HepG2 (cell line): ENCODE measurements at regions not wholly inside any gene's neighbourhood (a gene's known extent, or its start where the extent isn't known, plus 50 kb on each side); places are given as distances from the start of the nearest gene placed in this dataset.
"Not testable (repeated sequence)": the region's sequence is repeated elsewhere in the genome, so short reads cannot be mapped to it uniquely, and the experiment has no call there.

Experiments used
- ATAC-seq: fragments of 200-7000 bp; cut with Tn5 transposase; 3 replicates; pipeline ENCODE4 v1.9.1; 2020; ENCODE audit warnings: mild to moderate bottlenecking, moderate library complexity
- BruUV-seq: library from RNA; stranded (reverse); fragments of 400-500 nt; replicated peaks from 2 replicates; lab custom pipeline; 2021; lab: Mats Ljungman, UMichigan
- CTCF ChIA-PET: fragments of 300-600 bp; formaldehyde crosslinking; extraction: SDS; loops from one replicate; lab custom pipeline; 2021; ENCODE audit warnings: low total read pairs, inconsistent platforms, low intra/inter-chr PET ratio; lab: Yijun Ruan, JAX
- POLR2A ChIA-PET: fragments of 350-600 bp; sonication (Branson Sonifier 250); formaldehyde crosslinking; loops from one replicate; lab custom pipeline; 2020; ENCODE audit warnings: antibody characterized with exemption, inconsistent platforms; lab: Yijun Ruan, JAX
- DNase-seq: peaks from one replicate; pipeline ENCODE4 v3.0.0-alpha.2; 2015; ENCODE audit warnings: low spot score
- FAIRE-seq: peaks from 3 replicates; lab custom pipeline; 2011; peaks lifted over from hg19 to GRCh38; lab: Jason Lieb, UNC
- H2AFZ ChIP-seq: one replicate; pipeline ENCODE4 v1.6.1; 2011; ENCODE audit warnings: low read length, inconsistent platforms
- H3K27ac ChIP-seq: fragments of 300-600 bp; 3 replicates; pipeline ENCODE4 v1.8.0; 2011; ENCODE audit warnings: mixed run types, mild to moderate bottlenecking, mixed read lengths, low read length, inconsistent platforms; ENCODE audit not compliant: insufficient read depth; ENCODE audit errors: extremely low read length
- H3K27me3 ChIP-seq, 2 experiments: fragments of 200-600 bp in 1 of 2; 2 replicates in 1 of 2; 3 replicates in 1 of 2; pipeline versions ENCODE4 v1.6.0 to v1.8.0; 2011; ENCODE audit warnings: low read length in 2 of 2, mild to moderate bottlenecking in 2 of 2, moderate library complexity in 2 of 2, inconsistent platforms in 1 of 2; ENCODE audit not compliant: insufficient read depth in 2 of 2, control insufficient read depth in 1 of 2
- H3K36me3 ChIP-seq, 2 experiments: fragments of 200-600 bp in 1 of 2; replicated peaks in 1 of 2; 2 replicates in 1 of 2; 3 replicates in 1 of 2; pipeline versions ENCODE4 v1.5.1 to v1.8.0; 2011; ENCODE audit warnings: low read length in 2 of 2, inconsistent platforms in 1 of 2; ENCODE audit not compliant: insufficient read depth in 2 of 2, control insufficient read depth in 1 of 2
- H3K4me1 ChIP-seq: 2 replicates; pipeline ENCODE4 v1.5.1; 2012; ENCODE audit warnings: low read length, inconsistent platforms; ENCODE audit not compliant: insufficient read depth
- H3K4me2 ChIP-seq: 2 replicates; pipeline ENCODE4 v1.6.0; 2011; ENCODE audit warnings: low read depth, low read length, inconsistent platforms
- H3K4me3 ChIP-seq, 3 experiments: fragments of 200-600 bp in 1 of 3; sonication (generic), shearing (Covaris generic) in 1 of 3; replicated peaks in 1 of 3; 2 replicates each; pipeline ENCODE4 v1.5.1; 2011 to 2016; ENCODE audit warnings: low read length in 3 of 3, inconsistent platforms in 2 of 3, low read depth in 2 of 3, mild to moderate bottlenecking in 2 of 3, control low read depth in 1 of 3, mixed read lengths in 1 of 3; ENCODE audit not compliant: insufficient read depth in 1 of 3
- H3K79me2 ChIP-seq: one replicate; pipeline ENCODE4 v1.6.1; 2011; ENCODE audit warnings: low read length, inconsistent platforms; ENCODE audit not compliant: insufficient read depth
- H3K9ac ChIP-seq: 2 replicates; pipeline ENCODE4 v1.6.0; 2011; ENCODE audit warnings: mild to moderate bottlenecking, low read depth, low read length, inconsistent platforms; ENCODE audit not compliant: insufficient read depth
- H3K9me3 ChIP-seq: 2 replicates; pipeline ENCODE4 v1.5.1; 2012; ENCODE audit warnings: mild to moderate bottlenecking, low read length
- H4K20me1 ChIP-seq: 2 replicates; pipeline ENCODE4 v1.6.0; 2011; ENCODE audit warnings: inconsistent platforms, mild to moderate bottlenecking, low read length, moderate library complexity; ENCODE audit not compliant: insufficient read depth
- CTCF ChIP-seq: sonication (generic); formaldehyde crosslinking; IDR thresholded peaks from 2 replicates; pipeline ENCODE4 v1.5.0; 2020; ENCODE audit warnings: mild to moderate bottlenecking, missing genetic modification reagents, moderate library complexity
- STAG1 ChIP-seq: sonication (generic); formaldehyde crosslinking; IDR thresholded peaks from 2 replicates; pipeline ENCODE4 v1.4.0; 2020; ENCODE audit warnings: missing genetic modification reagents
- WGBS: methylation state at CpG from one replicate; pipeline ENCODE4 v1.1.6; 2017; ENCODE audit warnings: low lambda C conversion rate; 5-methylcytosine and 5-hydroxymethylcytosine counted together
- in situ Hi-C: cut with HindIII; loops from 2 replicates; pipeline ENCODE4 v1.10.0; 2017; ENCODE audit warnings: low pct_unique_long_range_greater_than_20kb; ENCODE audit not compliant: extremely low pct_ligation_motif_present
- intact Hi-C: fragments of 100-400 bp; cut with micrococcal nuclease; formaldehyde crosslinking; loops from one replicate; pipeline ENCODE4 v1.10.0; 2022; ENCODE audit not compliant: unreplicated experiment

DNA sequence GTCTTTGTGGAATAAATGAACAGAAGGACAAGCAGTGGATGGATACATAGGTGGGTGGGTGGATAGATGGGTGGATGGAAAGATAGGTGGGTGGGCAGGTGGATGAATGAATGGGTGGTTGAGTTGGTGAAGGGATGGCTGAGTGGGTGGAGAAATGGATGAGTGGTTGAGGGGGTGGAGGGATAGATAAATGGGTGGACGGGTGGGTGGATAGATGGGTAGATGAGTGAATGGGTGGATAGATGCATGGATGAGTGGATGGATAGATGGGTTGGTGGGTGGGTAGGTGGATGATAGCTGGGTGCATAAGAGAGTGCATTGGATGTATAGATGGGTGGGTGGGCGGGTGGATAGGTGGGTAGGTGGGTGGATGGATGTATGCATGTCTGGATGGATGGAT is 63.5 kb downstream of the UNC93B1 start:
- 4% methylated on average over 2 of the region's 2 CpGs for WGBS
- DNase-seq, BruUV-seq, in situ Hi-C loops, ATAC-seq, H3K4me3 ChIP-seq, H3K9me3 ChIP-seq, H2AFZ ChIP-seq, H4K20me1 ChIP-seq, CTCF ChIA-PET, intact Hi-C loops, H3K9ac ChIP-seq, H3K79me2 ChIP-seq, POLR2A ChIA-PET, H3K27ac ChIP-seq, H3K4me2 ChIP-seq, FAIRE-seq, H3K36me3 ChIP-seq, H3K27me3 ChIP-seq: not testable (repeated sequence)
- H3K4me1 ChIP-seq: peaks cover 11% of the 10 kb centered on the region; the same call in 1 of the 2 replicates

- H3K9me3 ChIP-seq, POLR2A ChIA-PET, H4K20me1 ChIP-seq, DNase-seq, H2AFZ ChIP-seq, FAIRE-seq, ATAC-seq, H3K9ac ChIP-seq, in situ Hi-C loops, H3K27me3 ChIP-seq, H3K36me3 ChIP-seq, H3K79me2 ChIP-seq, BruUV-seq, H3K27ac ChIP-seq, intact Hi-C loops, H3K4me3 ChIP-seq, H3K4me2 ChIP-seq, CTCF ChIA-PET: not testable (repeated sequence)
- peak; percentile 38; the same call in 1 of the 2 replicates for TF ChIP-seq CTCF
- peak; percentile 44 for TF ChIP-seq STAG1 (CRISPR knock-in tag)
- 1% methylated on average over 3 of the region's 4 CpGs for WGBS
- H3K4me1 ChIP-seq: peaks cover 11% of the 10 kb centered on the region; the same call in 1 of the 2 replicates
Measured at GRCh38 chr11:67938964-67939363, 64.9 kb downstream of the UNC93B1 start.

DNA sequence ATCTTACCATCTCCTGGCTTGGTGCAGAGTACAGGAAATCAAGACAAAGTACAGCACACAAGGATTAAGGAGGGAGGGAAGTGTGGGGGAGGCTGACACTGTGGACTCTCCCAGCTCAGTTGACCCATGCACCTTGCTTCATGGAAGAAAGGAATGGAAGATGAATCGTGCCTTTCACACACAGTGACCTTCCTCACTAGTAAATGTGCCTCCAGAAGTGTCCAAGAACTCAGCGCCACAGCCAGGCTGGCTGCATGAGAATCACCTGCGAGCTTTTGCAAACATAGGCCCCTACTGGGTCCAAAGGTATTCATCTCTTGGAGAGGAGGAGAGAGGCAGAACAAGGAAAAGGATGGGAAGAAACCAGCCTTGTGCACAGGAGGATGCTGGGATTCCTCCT is 65.5 kb downstream of the UNC93B1 start:
- H3K4me3 ChIP-seq, CTCF ChIA-PET, ATAC-seq, H3K36me3 ChIP-seq, intact Hi-C loops, H3K9me3 ChIP-seq, H3K79me2 ChIP-seq, H3K27me3 ChIP-seq, POLR2A ChIA-PET, H3K27ac ChIP-seq, DNase-seq, H2AFZ ChIP-seq, H4K20me1 ChIP-seq, BruUV-seq, in situ Hi-C loops, FAIRE-seq, H3K9ac ChIP-seq: not testable (repeated sequence)
- Histone ChIP-seq H3K4me1 (peaks cover 11% of the 10 kb centered on the region; the same call in 1 of the 2 replicates), H3K4me2 (peak overlapping the region; percentile 12; the same call in 1 of the 2 replicates)
- 0% methylated on average over 3 of the region's 3 CpGs for WGBS

DNA sequence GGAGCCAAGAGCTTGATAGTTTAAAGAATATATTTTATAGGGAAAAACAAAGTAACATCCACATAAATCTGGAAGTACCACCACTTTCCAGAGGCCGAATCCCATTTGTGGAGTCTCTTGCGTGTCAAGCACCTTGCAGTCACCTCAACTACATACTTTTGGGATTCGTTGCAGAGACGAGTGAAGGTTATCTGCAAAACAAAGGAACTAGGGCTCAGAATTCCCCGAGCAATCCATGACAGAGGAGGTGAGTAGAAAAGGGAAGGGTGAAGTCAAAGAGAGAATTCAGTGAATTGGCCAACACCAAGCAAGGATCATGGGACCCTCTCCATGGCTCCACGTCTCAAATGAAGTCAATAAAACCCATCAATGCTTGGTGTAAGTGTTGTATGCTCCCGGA is 80.3 kb downstream of the UNC93B1 start:
- H3K4me2 ChIP-seq, H3K27ac ChIP-seq, H3K9me3 ChIP-seq, POLR2A ChIA-PET, FAIRE-seq, H3K9ac ChIP-seq, CTCF ChIA-PET, H4K20me1 ChIP-seq, in situ Hi-C loops, H3K79me2 ChIP-seq, H2AFZ ChIP-seq, H3K4me3 ChIP-seq, H3K27me3 ChIP-seq, intact Hi-C loops, DNase-seq, H3K4me1 ChIP-seq, BruUV-seq, H3K36me3 ChIP-seq, ATAC-seq: not testable (repeated sequence)
- 42% methylated on average over 6 of the region's 7 CpGs for WGBS
